HepG2 (cell line): ENCODE measurements at regions not wholly inside any gene's neighbourhood (a gene's known extent, or its start where the extent isn't known, plus 50 kb on each side); places are given as distances from the start of the nearest gene placed in this dataset.

Experiments
- ATAC-seq: fragments of 200-7000 bp; cut with Tn5 transposase; 3 replicates; pipeline ENCODE4 v1.9.1; 2020; ENCODE audit warnings: mild to moderate bottlenecking, moderate library complexity
- BruUV-seq: library from RNA; stranded (reverse); fragments of 400-500 nt; replicated peaks from 2 replicates; lab custom pipeline; 2021; lab: Mats Ljungman, UMichigan
- CTCF ChIA-PET: fragments of 300-600 bp; formaldehyde crosslinking; extraction: SDS; loops from one replicate; lab custom pipeline; 2021; ENCODE audit warnings: low total read pairs, inconsistent platforms, low intra/inter-chr PET ratio; lab: Yijun Ruan, JAX
- POLR2A ChIA-PET: fragments of 350-600 bp; sonication (Branson Sonifier 250); formaldehyde crosslinking; loops from one replicate; lab custom pipeline; 2020; ENCODE audit warnings: antibody characterized with exemption, inconsistent platforms; lab: Yijun Ruan, JAX
- DNase-seq: peaks from one replicate; pipeline ENCODE4 v3.0.0-alpha.2; 2015; ENCODE audit warnings: low spot score
- FAIRE-seq: peaks from 3 replicates; lab custom pipeline; 2011; peaks lifted over from hg19 to GRCh38; lab: Jason Lieb, UNC
- H2AFZ ChIP-seq: one replicate; pipeline ENCODE4 v1.6.1; 2011; ENCODE audit warnings: low read length, inconsistent platforms
- H3K27ac ChIP-seq: fragments of 300-600 bp; 3 replicates; pipeline ENCODE4 v1.8.0; 2011; ENCODE audit warnings: mixed run types, mild to moderate bottlenecking, mixed read lengths, low read length, inconsistent platforms; ENCODE audit not compliant: insufficient read depth; ENCODE audit errors: extremely low read length
- H3K27me3 ChIP-seq, 2 experiments: fragments of 200-600 bp in 1 of 2; 2 replicates in 1 of 2; 3 replicates in 1 of 2; pipeline versions ENCODE4 v1.6.0 to v1.8.0; 2011; ENCODE audit warnings: low read length in 2 of 2, mild to moderate bottlenecking in 2 of 2, moderate library complexity in 2 of 2, inconsistent platforms in 1 of 2; ENCODE audit not compliant: insufficient read depth in 2 of 2, control insufficient read depth in 1 of 2
- H3K36me3 ChIP-seq, 2 experiments: fragments of 200-600 bp in 1 of 2; replicated peaks in 1 of 2; 2 replicates in 1 of 2; 3 replicates in 1 of 2; pipeline versions ENCODE4 v1.5.1 to v1.8.0; 2011; ENCODE audit warnings: low read length in 2 of 2, inconsistent platforms in 1 of 2; ENCODE audit not compliant: insufficient read depth in 2 of 2, control insufficient read depth in 1 of 2
- H3K4me1 ChIP-seq: 2 replicates; pipeline ENCODE4 v1.5.1; 2012; ENCODE audit warnings: low read length, inconsistent platforms; ENCODE audit not compliant: insufficient read depth
- H3K4me2 ChIP-seq: 2 replicates; pipeline ENCODE4 v1.6.0; 2011; ENCODE audit warnings: low read depth, low read length, inconsistent platforms
- H3K4me3 ChIP-seq, 3 experiments: fragments of 200-600 bp in 1 of 3; sonication (generic), shearing (Covaris generic) in 1 of 3; replicated peaks in 1 of 3; 2 replicates each; pipeline ENCODE4 v1.5.1; 2011 to 2016; ENCODE audit warnings: low read length in 3 of 3, inconsistent platforms in 2 of 3, low read depth in 2 of 3, mild to moderate bottlenecking in 2 of 3, control low read depth in 1 of 3, mixed read lengths in 1 of 3; ENCODE audit not compliant: insufficient read depth in 1 of 3
- H3K79me2 ChIP-seq: one replicate; pipeline ENCODE4 v1.6.1; 2011; ENCODE audit warnings: low read length, inconsistent platforms; ENCODE audit not compliant: insufficient read depth
- H3K9ac ChIP-seq: 2 replicates; pipeline ENCODE4 v1.6.0; 2011; ENCODE audit warnings: mild to moderate bottlenecking, low read depth, low read length, inconsistent platforms; ENCODE audit not compliant: insufficient read depth
- H3K9me3 ChIP-seq: 2 replicates; pipeline ENCODE4 v1.5.1; 2012; ENCODE audit warnings: mild to moderate bottlenecking, low read length
- H4K20me1 ChIP-seq: 2 replicates; pipeline ENCODE4 v1.6.0; 2011; ENCODE audit warnings: inconsistent platforms, mild to moderate bottlenecking, low read length, moderate library complexity; ENCODE audit not compliant: insufficient read depth
- ELF1 ChIP-seq: sonication (generic); formaldehyde crosslinking; IDR thresholded peaks from 2 replicates; pipeline ENCODE4 v1.4.0; 2020; ENCODE audit warnings: missing genetic modification reagents
- STAG1 ChIP-seq: sonication (generic); formaldehyde crosslinking; IDR thresholded peaks from 2 replicates; pipeline ENCODE4 v1.4.0; 2020; ENCODE audit warnings: missing genetic modification reagents
- TCF7 ChIP-seq: sonication (generic); IDR thresholded peaks from 2 replicates; pipeline ENCODE4 v1.6.1; 2016; ENCODE audit warnings: antibody characterized with exemption, low read depth
- ZFP90 ChIP-seq: sonication (generic); formaldehyde crosslinking; IDR thresholded peaks from 2 replicates; pipeline ENCODE4 v1.8.0; 2022; ENCODE audit warnings: missing genetic modification reagents, mild to moderate bottlenecking, inconsistent platforms, borderline replicate concordance
- ZMYM2 ChIP-seq: sonication (generic); formaldehyde crosslinking; IDR thresholded peaks from 2 replicates; pipeline ENCODE4 v1.8.0; 2022; ENCODE audit warnings: mild to moderate bottlenecking, missing genetic modification reagents
- ZNF546 ChIP-seq: sonication (generic); formaldehyde crosslinking; conservative IDR thresholded peaks from 2 replicates; pipeline ENCODE4 v1.8.1; 2023; ENCODE audit warnings: mild to moderate bottlenecking, missing genetic modification reagents
- WGBS: methylation state at CpG from one replicate; pipeline ENCODE4 v1.1.6; 2017; ENCODE audit warnings: low lambda C conversion rate; 5-methylcytosine and 5-hydroxymethylcytosine counted together
- in situ Hi-C: cut with HindIII; loops from 2 replicates; pipeline ENCODE4 v1.10.0; 2017; ENCODE audit warnings: low pct_unique_long_range_greater_than_20kb; ENCODE audit not compliant: extremely low pct_ligation_motif_present
- intact Hi-C: fragments of 100-400 bp; cut with micrococcal nuclease; formaldehyde crosslinking; loops from one replicate; pipeline ENCODE4 v1.10.0; 2022; ENCODE audit not compliant: unreplicated experiment
- TF ChIP-seq, protein P1 (sequence below): sonication (generic); formaldehyde crosslinking; IDR thresholded peaks from 2 replicates; pipeline ENCODE4 v1.4.0; 2020; ENCODE audit warnings: missing genetic modification reagents
- TF ChIP-seq, protein P2 (sequence below): IDR thresholded peaks from 2 replicates; pipeline ENCODE4 v1.6.1; 2012; ENCODE audit warnings: low read length, improper control_type of control experiment

DNA sequence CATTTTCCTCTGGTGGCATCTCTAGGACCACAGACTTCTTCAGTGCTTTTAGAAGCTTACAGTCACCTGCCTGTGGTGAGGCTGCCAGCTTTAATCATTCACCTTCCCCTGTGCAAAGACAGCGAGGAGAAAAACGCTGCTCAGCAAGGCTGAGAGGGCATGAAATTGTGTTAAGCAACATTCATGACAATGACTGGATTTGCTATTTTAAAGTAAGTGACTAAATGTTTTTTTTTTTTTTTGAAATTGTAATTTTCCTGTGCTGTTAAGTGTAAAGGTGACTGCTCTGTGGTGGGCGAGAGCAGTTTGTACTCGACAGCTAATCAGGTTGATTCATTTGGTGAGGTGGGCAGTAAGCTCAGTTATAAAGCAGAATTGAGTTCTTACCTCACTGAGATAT, 240.4 kb downstream of the NSUN3 start:
- Histone ChIP-seq H3K4me2 (no peak overlapping the region), H3K4me3 (no peak overlapping the region), H4K20me1 (no peaks in the 10 kb centered on the region), H3K36me3 (no peaks in the 10 kb centered on the region), H3K27me3 (no peaks in the 10 kb centered on the region), H3K79me2 (no peaks in the 10 kb centered on the region), H3K27ac (no peak overlapping the region), H3K9ac (no peak overlapping the region), H3K4me1 (peaks cover 26% of the 10 kb centered on the region), H2AFZ (no peak overlapping the region), H3K9me3 (no peaks in the 10 kb centered on the region)
- in situ Hi-C loops (no loop called here), intact Hi-C loops (no loop called here)
- FAIRE-seq (no peak), ATAC-seq (no peak), DNase-seq (no peak)
- 46% methylated on average over 4 of the region's 4 CpGs for WGBS
- POLR2A ChIA-PET, result no interaction called here
- CTCF ChIA-PET, result no interaction called here
- no TSS peak for BruUV-seq
- TF ChIP-seq TCF7 (no peak), ZFP90 (CRISPR knock-in tag) (no peak), STAG1 (no peak)
- TF ChIP-seq, protein P1, sequence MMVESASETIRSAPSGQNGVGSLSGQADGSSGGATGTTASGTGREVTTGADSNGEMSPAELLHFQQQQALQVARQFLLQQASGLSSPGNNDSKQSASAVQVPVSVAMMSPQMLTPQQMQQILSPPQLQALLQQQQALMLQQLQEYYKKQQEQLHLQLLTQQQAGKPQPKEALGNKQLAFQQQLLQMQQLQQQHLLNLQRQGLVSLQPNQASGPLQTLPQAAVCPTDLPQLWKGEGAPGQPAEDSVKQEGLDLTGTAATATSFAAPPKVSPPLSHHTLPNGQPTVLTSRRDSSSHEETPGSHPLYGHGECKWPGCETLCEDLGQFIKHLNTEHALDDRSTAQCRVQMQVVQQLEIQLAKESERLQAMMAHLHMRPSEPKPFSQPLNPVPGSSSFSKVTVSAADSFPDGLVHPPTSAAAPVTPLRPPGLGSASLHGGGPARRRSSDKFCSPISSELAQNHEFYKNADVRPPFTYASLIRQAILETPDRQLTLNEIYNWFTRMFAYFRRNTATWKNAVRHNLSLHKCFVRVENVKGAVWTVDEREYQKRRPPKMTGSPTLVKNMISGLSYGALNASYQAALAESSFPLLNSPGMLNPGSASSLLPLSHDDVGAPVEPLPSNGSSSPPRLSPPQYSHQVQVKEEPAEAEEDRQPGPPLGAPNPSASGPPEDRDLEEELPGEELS (CRISPR knock-in tag), result no peak

DNA sequence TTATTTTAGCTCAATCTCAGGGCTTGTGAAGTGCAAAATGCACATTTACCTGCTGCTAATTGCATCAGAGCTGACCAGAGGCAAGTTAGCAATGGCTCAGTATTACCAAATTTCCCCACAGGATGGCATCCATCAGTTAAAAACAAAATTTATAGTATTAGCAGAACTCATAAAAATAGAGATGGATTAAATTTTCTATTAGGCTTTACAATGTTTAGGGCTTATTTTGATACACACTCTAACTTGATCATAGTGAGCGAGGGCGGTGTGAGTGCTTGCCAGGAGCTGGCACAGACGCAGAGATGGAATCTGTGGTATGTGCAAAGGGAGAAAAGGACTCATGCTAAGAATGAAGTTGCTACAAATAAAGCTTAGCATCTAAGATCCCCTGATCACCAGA, 241.0 kb downstream of the NSUN3 start:
- Histone ChIP-seq H3K4me3 (no peak overlapping the region), H3K36me3 (no peaks in the 10 kb centered on the region), H4K20me1 (no peaks in the 10 kb centered on the region), H3K4me2 (no peak overlapping the region), H3K79me2 (no peaks in the 10 kb centered on the region), H2AFZ (no peak overlapping the region), H3K4me1 (peaks cover 26% of the 10 kb centered on the region), H3K27me3 (no peaks in the 10 kb centered on the region), H3K9ac (no peak overlapping the region), H3K27ac (no peak overlapping the region), H3K9me3 (no peaks in the 10 kb centered on the region)
- ATAC-seq (no peak), FAIRE-seq (no peak), DNase-seq (no peak)
- TF ChIP-seq ELF1 (CRISPR knock-in tag) (no peak), ZMYM2 (CRISPR knock-in tag) (no peak), ZNF546 (CRISPR knock-in tag) (no peak)
- TF ChIP-seq, protein P2, sequence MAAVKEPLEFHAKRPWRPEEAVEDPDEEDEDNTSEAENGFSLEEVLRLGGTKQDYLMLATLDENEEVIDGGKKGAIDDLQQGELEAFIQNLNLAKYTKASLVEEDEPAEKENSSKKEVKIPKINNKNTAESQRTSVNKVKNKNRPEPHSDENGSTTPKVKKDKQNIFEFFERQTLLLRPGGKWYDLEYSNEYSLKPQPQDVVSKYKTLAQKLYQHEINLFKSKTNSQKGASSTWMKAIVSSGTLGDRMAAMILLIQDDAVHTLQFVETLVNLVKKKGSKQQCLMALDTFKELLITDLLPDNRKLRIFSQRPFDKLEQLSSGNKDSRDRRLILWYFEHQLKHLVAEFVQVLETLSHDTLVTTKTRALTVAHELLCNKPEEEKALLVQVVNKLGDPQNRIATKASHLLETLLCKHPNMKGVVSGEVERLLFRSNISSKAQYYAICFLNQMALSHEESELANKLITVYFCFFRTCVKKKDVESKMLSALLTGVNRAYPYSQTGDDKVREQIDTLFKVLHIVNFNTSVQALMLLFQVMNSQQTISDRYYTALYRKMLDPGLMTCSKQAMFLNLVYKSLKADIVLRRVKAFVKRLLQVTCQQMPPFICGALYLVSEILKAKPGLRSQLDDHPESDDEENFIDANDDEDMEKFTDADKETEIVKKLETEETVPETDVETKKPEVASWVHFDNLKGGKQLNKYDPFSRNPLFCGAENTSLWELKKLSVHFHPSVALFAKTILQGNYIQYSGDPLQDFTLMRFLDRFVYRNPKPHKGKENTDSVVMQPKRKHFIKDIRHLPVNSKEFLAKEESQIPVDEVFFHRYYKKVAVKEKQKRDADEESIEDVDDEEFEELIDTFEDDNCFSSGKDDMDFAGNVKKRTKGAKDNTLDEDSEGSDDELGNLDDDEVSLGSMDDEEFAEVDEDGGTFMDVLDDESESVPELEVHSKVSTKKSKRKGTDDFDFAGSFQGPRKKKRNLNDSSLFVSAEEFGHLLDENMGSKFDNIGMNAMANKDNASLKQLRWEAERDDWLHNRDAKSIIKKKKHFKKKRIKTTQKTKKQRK, result no peak
- intact Hi-C loops (no loop called here), in situ Hi-C loops (no loop called here)
- WGBS, result 72% methylated on average over 3 of the region's 3 CpGs
- ChIA-PET CTCF (no interaction called here), POLR2A (no interaction called here)
- no TSS peak for BruUV-seq
